B cell (primary cell): ENCODE measurements at regions not wholly inside any gene's neighbourhood (a gene's known extent, or its start where the extent isn't known, plus 50 kb on each side); places are given as distances from the start of the nearest gene placed in this dataset.

Experiments
- CTCF ChIP-seq: fragments of 200-600 bp; IDR thresholded peaks from one replicate; pipeline ENCODE4 v1.8.0; 2022; ENCODE audit warnings: antibody characterized with exemption, mild to moderate bottlenecking
- EZH2 ChIP-seq: IDR thresholded peaks from 2 replicates; pipeline ENCODE4 v1.6.1; 2012; ENCODE audit warnings: borderline replicate concordance, low read depth, mild to moderate bottlenecking, moderate library complexity, low read length; ENCODE audit not compliant: insufficient read depth, poor library complexity, severe bottlenecking

- no peak for TF ChIP-seq CTCF
- no peak for TF ChIP-seq EZH2
Measured at GRCh38 chr11:87459351-87459750, 421.6 kb downstream of the TMEM135 start.
